ENCODE measurements at regions not wholly inside any gene's neighbourhood (a gene's known extent, or its start where the extent isn't known, plus 50 kb on each side); places are given as distances from the start of the nearest gene placed in this dataset.

GRCh38 chr11:122248131-122248530 is 132.1 kb upstream of the BLID start:
- no peaks in the 10 kb centered on the region for H3K27me3 ChIP-seq (ENCODE audit: control insufficient read depth, extremely low read depth, insufficient read depth, low read length)
- H3K4me3 ChIP-seq (ENCODE audit: control insufficient read depth in 2 of 3, extremely low read depth in 1 of 3, insufficient read depth in 2 of 3, low read depth in 1 of 3, low read length in 3 of 3), result no peak overlapping the region
- H3K9me3 ChIP-seq (ENCODE audit: control insufficient read depth, low read depth, low read length), result no peaks in the 10 kb centered on the region
- no peaks in the 10 kb centered on the region for H3K9me1 ChIP-seq (ENCODE audit: control insufficient read depth, extremely low read depth, insufficient read depth, low read length)
- peaks cover 19% of the 10 kb centered on the region for H3K4me1 ChIP-seq (ENCODE audit: control insufficient read depth, extremely low read depth, insufficient read depth, low read length)
- DNase-seq (ENCODE audit: low read depth, low spot score) (no peak), FAIRE-seq (no peak)
- H3K79me2 ChIP-seq (ENCODE audit: control insufficient read depth, insufficient read depth, low read length), result no peaks in the 10 kb centered on the region
- no peak overlapping the region for H3K27ac ChIP-seq (ENCODE audit: control insufficient read depth, insufficient read depth, low read length)
- H2AFZ ChIP-seq (ENCODE audit: control insufficient read depth, low read length), result no peak overlapping the region
- no peaks in the 10 kb centered on the region for H3K36me3 ChIP-seq (ENCODE audit: control insufficient read depth in 2 of 2, extremely low read depth in 1 of 2, insufficient read depth in 2 of 2, low read length in 2 of 2)
- no peaks in the 10 kb centered on the region for H4K20me1 ChIP-seq (ENCODE audit: control insufficient read depth, extremely low read depth, insufficient read depth, low read length)
- dilution Hi-C loops (cut with MboI; ENCODE audit: extremely low pct_ligation_motif_present, low sequenced_read_pairs), result no loop called here
- TF ChIP-seq, protein P1, sequence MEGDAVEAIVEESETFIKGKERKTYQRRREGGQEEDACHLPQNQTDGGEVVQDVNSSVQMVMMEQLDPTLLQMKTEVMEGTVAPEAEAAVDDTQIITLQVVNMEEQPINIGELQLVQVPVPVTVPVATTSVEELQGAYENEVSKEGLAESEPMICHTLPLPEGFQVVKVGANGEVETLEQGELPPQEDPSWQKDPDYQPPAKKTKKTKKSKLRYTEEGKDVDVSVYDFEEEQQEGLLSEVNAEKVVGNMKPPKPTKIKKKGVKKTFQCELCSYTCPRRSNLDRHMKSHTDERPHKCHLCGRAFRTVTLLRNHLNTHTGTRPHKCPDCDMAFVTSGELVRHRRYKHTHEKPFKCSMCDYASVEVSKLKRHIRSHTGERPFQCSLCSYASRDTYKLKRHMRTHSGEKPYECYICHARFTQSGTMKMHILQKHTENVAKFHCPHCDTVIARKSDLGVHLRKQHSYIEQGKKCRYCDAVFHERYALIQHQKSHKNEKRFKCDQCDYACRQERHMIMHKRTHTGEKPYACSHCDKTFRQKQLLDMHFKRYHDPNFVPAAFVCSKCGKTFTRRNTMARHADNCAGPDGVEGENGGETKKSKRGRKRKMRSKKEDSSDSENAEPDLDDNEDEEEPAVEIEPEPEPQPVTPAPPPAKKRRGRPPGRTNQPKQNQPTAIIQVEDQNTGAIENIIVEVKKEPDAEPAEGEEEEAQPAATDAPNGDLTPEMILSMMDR (optimal IDR thresholded peaks at IDR 0.05 in 1 of 3, IDR thresholded peaks at IDR 0.05 in 1 of 3, conservative IDR thresholded peaks at IDR 0.05 in 1 of 3; ENCODE audit: extremely low read depth in 1 of 3, insufficient read depth in 2 of 3, low read length in 3 of 3), result no peak
- TF ChIP-seq EZH2 (IDR thresholded peaks at IDR 0.05; ENCODE audit: low read length), result no peak
- no peak overlapping the region for H3K4me2 ChIP-seq (ENCODE audit: control insufficient read depth, extremely low read depth, insufficient read depth, low read depth, low read length)
- no peak overlapping the region for H3K9ac ChIP-seq (ENCODE audit: control insufficient read depth, extremely low read depth, insufficient read depth, low read length)

DNA sequence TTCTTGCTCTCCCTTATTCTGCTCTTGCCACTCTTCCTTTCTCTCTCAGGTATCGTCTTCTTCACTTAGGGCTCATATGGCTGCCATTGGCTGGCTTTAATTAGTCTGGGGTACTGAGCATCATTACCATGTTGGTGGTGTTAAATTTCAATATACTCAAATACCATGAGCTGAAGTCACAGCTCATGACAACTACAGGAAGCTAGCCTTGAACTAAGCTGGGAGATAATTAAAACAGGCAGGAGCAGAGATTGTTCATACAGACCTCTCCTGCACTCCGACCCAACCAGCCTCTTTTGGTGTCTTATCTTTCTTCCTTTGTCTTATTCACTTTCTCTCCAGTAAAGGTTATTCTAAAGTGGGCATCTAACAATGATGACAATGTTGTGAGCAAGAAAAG is 130.9 kb upstream of the BLID start:
- dilution Hi-C loops (cut with MboI; ENCODE audit: extremely low pct_ligation_motif_present, low sequenced_read_pairs), result no loop called here
- Histone ChIP-seq H3K9me1 (ENCODE audit: control insufficient read depth, extremely low read depth, insufficient read depth, low read length) (no peaks in the 10 kb centered on the region), H4K20me1 (ENCODE audit: control insufficient read depth, extremely low read depth, insufficient read depth, low read length) (no peaks in the 10 kb centered on the region), H3K4me3 (ENCODE audit: control insufficient read depth in 2 of 3, extremely low read depth in 1 of 3, insufficient read depth in 2 of 3, low read depth in 1 of 3, low read length in 3 of 3) (no peak overlapping the region), H3K79me2 (ENCODE audit: control insufficient read depth, insufficient read depth, low read length) (no peaks in the 10 kb centered on the region), H3K4me1 (ENCODE audit: control insufficient read depth, extremely low read depth, insufficient read depth, low read length) (peaks cover 14% of the 10 kb centered on the region), H3K4me2 (ENCODE audit: control insufficient read depth, extremely low read depth, insufficient read depth, low read depth, low read length) (no peak overlapping the region), H3K27ac (ENCODE audit: control insufficient read depth, insufficient read depth, low read length) (no peak overlapping the region), H3K36me3 (ENCODE audit: control insufficient read depth in 2 of 2, extremely low read depth in 1 of 2, insufficient read depth in 2 of 2, low read length in 2 of 2) (no peaks in the 10 kb centered on the region), H3K9ac (ENCODE audit: control insufficient read depth, extremely low read depth, insufficient read depth, low read length) (no peak overlapping the region), H3K9me3 (ENCODE audit: control insufficient read depth, low read depth, low read length) (no peaks in the 10 kb centered on the region), H2AFZ (ENCODE audit: control insufficient read depth, low read length) (no peak overlapping the region), H3K27me3 (ENCODE audit: control insufficient read depth, extremely low read depth, insufficient read depth, low read length) (no peaks in the 10 kb centered on the region)
- TF ChIP-seq, protein P1 (optimal IDR thresholded peaks at IDR 0.05 in 1 of 3, IDR thresholded peaks at IDR 0.05 in 1 of 3, conservative IDR thresholded peaks at IDR 0.05 in 1 of 3; ENCODE audit: extremely low read depth in 1 of 3, insufficient read depth in 2 of 3, low read length in 3 of 3), result no peak
- no peak for TF ChIP-seq EZH2 (IDR thresholded peaks at IDR 0.05; ENCODE audit: low read length)
- FAIRE-seq (no peak), DNase-seq (ENCODE audit: low read depth, low spot score) (no peak)
